ENCODE measurements at regions not wholly inside any gene's neighbourhood (a gene's known extent, or its start where the extent isn't known, plus 50 kb on each side); places are given as distances from the start of the nearest gene placed in this dataset.

GRCh38 chr7:41536873-41537665 is 165.8 kb downstream of the INHBA start:
- in situ Hi-C loops (cut with MboI; ENCODE audit: low sequenced_read_pairs) = no loop called here

- in situ Hi-C loops (cut with MboI; ENCODE audit: low sequenced_read_pairs) = no loop called here
These were observed 166.6 kb downstream of the INHBA start for GRCh38 chr7:41536122-41536872.

GRCh38 chr7:41529831-41530230 is 173.1 kb downstream of the INHBA start:
- in situ Hi-C loops (cut with MboI; ENCODE audit: low sequenced_read_pairs) = no loop called here

- in situ Hi-C loops (cut with MboI; ENCODE audit: low sequenced_read_pairs) = no loop called here
These were observed 178.0 kb downstream of the INHBA start for GRCh38 chr7:41524876-41525275.

- in situ Hi-C loops (cut with MboI; ENCODE audit: low sequenced_read_pairs) = no loop called here
These were observed 182.4 kb downstream of the INHBA start for GRCh38 chr7:41520445-41520844.

- in situ Hi-C loops (cut with MboI; ENCODE audit: low sequenced_read_pairs) = no loop called here
These were observed 185.1 kb downstream of the INHBA start for GRCh38 chr7:41517771-41518170.

GRCh38 chr7:41508755-41509154 is 194.1 kb downstream of the INHBA start:
- in situ Hi-C loops (cut with MboI; ENCODE audit: low sequenced_read_pairs) = no loop called here

- in situ Hi-C loops (cut with MboI; ENCODE audit: low sequenced_read_pairs) = no loop called here
These were observed 195.1 kb downstream of the INHBA start for GRCh38 chr7:41507686-41508268.

GRCh38 chr7:41504214-41504980 is 198.5 kb downstream of the INHBA start:
- in situ Hi-C loops (cut with MboI; ENCODE audit: low sequenced_read_pairs) = no loop called here

- in situ Hi-C loops (cut with MboI; ENCODE audit: low sequenced_read_pairs) = no loop called here
These were observed 199.5 kb downstream of the INHBA start for GRCh38 chr7:41503438-41503837.

- in situ Hi-C loops (cut with MboI; ENCODE audit: low sequenced_read_pairs) = no loop called here
These were observed 201.4 kb downstream of the INHBA start for GRCh38 chr7:41501466-41501865.

- in situ Hi-C loops (cut with MboI; ENCODE audit: low sequenced_read_pairs) = no loop called here
These were observed 201.9 kb downstream of the INHBA start for GRCh38 chr7:41501006-41501405.

GRCh38 chr7:41492603-41493002 is 210.3 kb downstream of the INHBA start:
- in situ Hi-C loops (cut with MboI; ENCODE audit: low sequenced_read_pairs) = no loop called here

- in situ Hi-C loops (cut with MboI; ENCODE audit: low sequenced_read_pairs) = no loop called here
These were observed 210.9 kb downstream of the INHBA start for GRCh38 chr7:41491883-41492471.

GRCh38 chr7:41491308-41491707 is 211.6 kb downstream of the INHBA start:
- in situ Hi-C loops (cut with MboI; ENCODE audit: low sequenced_read_pairs) = no loop called here

GRCh38 chr7:41489885-41490284 is 213.0 kb downstream of the INHBA start:
- in situ Hi-C loops (cut with MboI; ENCODE audit: low sequenced_read_pairs) = no loop called here

- in situ Hi-C loops (cut with MboI; ENCODE audit: low sequenced_read_pairs) = no loop called here
These were observed 215.5 kb downstream of the INHBA start for GRCh38 chr7:41487229-41487940.

GRCh38 chr7:41481353-41481752 is 221.5 kb downstream of the INHBA start:
- in situ Hi-C loops (cut with MboI; ENCODE audit: low sequenced_read_pairs) = no loop called here

- in situ Hi-C loops (cut with MboI; ENCODE audit: low sequenced_read_pairs) = no loop called here
These were observed 224.7 kb downstream of the INHBA start for GRCh38 chr7:41478187-41478586.

GRCh38 chr7:41476460-41476803 is 226.5 kb downstream of the INHBA start:
- in situ Hi-C loops (cut with MboI; ENCODE audit: low sequenced_read_pairs) = no loop called here

Data from HL-60/S4 (cell line).